ENCODE measurements at regions not wholly inside any gene's neighbourhood (a gene's known extent, or its start where the extent isn't known, plus 50 kb on each side); places are given as distances from the start of the nearest gene placed in this dataset.

DNA sequence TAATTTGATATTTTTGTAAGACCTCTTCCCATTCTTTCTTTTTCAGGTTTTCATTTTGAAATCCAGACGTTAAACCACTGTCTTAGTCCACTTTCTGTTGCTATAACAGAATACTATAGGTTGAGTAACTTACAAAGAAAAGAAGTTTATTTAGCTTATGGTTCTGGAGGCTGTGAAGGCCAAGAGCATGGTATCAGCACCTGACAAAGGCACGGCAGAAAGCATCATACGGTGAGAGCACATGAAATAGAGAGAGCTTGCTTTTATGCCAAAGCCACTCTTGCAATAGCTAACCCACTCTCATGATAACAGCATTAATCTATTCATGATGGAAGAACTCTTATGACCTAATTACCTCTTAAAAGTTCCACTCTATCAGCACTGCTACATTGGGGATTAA is 255.6 kb upstream of the PDE4D start:
- no peaks in the 10 kb centered on the region for H3K36me3 ChIP-seq (ENCODE audit: control insufficient read depth in 2 of 2, extremely low read depth in 1 of 2, insufficient read depth in 2 of 2, low read length in 2 of 2)
- H3K79me2 ChIP-seq (ENCODE audit: control insufficient read depth, insufficient read depth, low read length): no peaks in the 10 kb centered on the region
- dilution Hi-C loops (cut with MboI; ENCODE audit: extremely low pct_ligation_motif_present, low sequenced_read_pairs) (no loop called here), intact Hi-C loops (cut with micrococcal nuclease) (no loop called here)
- no peaks in the 10 kb centered on the region for H3K9me1 ChIP-seq (replicated peaks; ENCODE audit: control insufficient read depth, extremely low read depth, insufficient read depth, low read length)
- FAIRE-seq: no peak
- no peak for DNase-seq (ENCODE audit: low read depth, low spot score)
- H3K9ac ChIP-seq (replicated peaks; ENCODE audit: extremely low read depth, insufficient read depth, low read length): no peak overlapping the region
- TF ChIP-seq, protein P1, sequence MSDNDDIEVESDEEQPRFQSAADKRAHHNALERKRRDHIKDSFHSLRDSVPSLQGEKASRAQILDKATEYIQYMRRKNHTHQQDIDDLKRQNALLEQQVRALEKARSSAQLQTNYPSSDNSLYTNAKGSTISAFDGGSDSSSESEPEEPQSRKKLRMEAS (IDR thresholded peaks at IDR 0.05; ENCODE audit: insufficient read depth, insufficient read length): no peak
- H3K4me3 ChIP-seq (replicated peaks in 1 of 3; ENCODE audit: insufficient read depth in 1 of 3, low read depth in 1 of 3, low read length in 3 of 3): no peak overlapping the region
- H3K4me2 ChIP-seq (ENCODE audit: insufficient read depth, low read length): no peak overlapping the region
- no peak overlapping the region for H3K27ac ChIP-seq (ENCODE audit: insufficient read depth, low read depth, low read length)
- ChIA-PET POLR2A (interaction anchor here (0.6 kb wide), 1 partner anchor 62 kb away, joined by 3 read pairs; no protein-coding TSS in a partner anchor), CTCF (no interaction called here)
- H4K20me1 ChIP-seq (replicated peaks; ENCODE audit: control insufficient read depth, extremely low read depth, insufficient read depth, low read length): no peaks in the 10 kb centered on the region
- no TSS peak for BruUV-seq (replicated peaks)
- H3K4me1 ChIP-seq (ENCODE audit: control insufficient read depth, extremely low read depth, insufficient read depth, low read length): no peaks in the 10 kb centered on the region
- H3K9me3 ChIP-seq (replicated peaks; ENCODE audit: control insufficient read depth, insufficient read depth, low read length): no peaks in the 10 kb centered on the region
- no peak overlapping the region for H2AFZ ChIP-seq (ENCODE audit: low read depth, low read length)
- no peaks in the 10 kb centered on the region for H3K27me3 ChIP-seq (ENCODE audit: control insufficient read depth in 2 of 2, insufficient read depth in 2 of 2, low read length in 2 of 2)

DNA sequence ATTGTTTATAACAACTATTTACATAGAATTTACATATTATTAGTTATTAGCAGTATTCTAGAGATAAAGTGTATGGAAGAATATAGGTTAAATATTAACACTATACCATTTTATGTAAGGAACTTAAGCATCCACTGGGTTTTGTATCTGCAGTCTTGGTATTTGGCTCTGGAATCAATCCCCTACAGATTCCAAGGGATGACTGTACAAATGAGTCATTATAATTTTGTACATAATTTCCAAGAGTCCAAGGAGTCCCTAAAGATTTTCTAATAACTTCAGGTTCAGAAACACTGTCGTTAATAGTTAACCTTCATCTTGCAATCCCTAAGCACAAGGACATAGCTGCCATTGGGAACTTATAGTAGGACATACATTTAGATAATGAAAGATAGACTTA is 254.8 kb upstream of the PDE4D start:
- Histone ChIP-seq H3K9ac (replicated peaks; ENCODE audit: extremely low read depth, insufficient read depth, low read length) (no peak overlapping the region), H4K20me1 (replicated peaks; ENCODE audit: control insufficient read depth, extremely low read depth, insufficient read depth, low read length) (no peaks in the 10 kb centered on the region), H2AFZ (ENCODE audit: low read depth, low read length) (no peak overlapping the region), H3K27ac (ENCODE audit: insufficient read depth, low read depth, low read length) (no peak overlapping the region), H3K36me3 (ENCODE audit: control insufficient read depth in 2 of 2, extremely low read depth in 1 of 2, insufficient read depth in 2 of 2, low read length in 2 of 2) (no peaks in the 10 kb centered on the region), H3K27me3 (ENCODE audit: control insufficient read depth in 2 of 2, insufficient read depth in 2 of 2, low read length in 2 of 2) (no peaks in the 10 kb centered on the region), H3K4me2 (ENCODE audit: insufficient read depth, low read length) (no peak overlapping the region), H3K79me2 (ENCODE audit: control insufficient read depth, insufficient read depth, low read length) (no peaks in the 10 kb centered on the region), H3K4me1 (ENCODE audit: control insufficient read depth, extremely low read depth, insufficient read depth, low read length) (no peaks in the 10 kb centered on the region), H3K9me3 (replicated peaks; ENCODE audit: control insufficient read depth, insufficient read depth, low read length) (no peaks in the 10 kb centered on the region), H3K9me1 (replicated peaks; ENCODE audit: control insufficient read depth, extremely low read depth, insufficient read depth, low read length) (no peaks in the 10 kb centered on the region), H3K4me3 (replicated peaks in 1 of 3; ENCODE audit: insufficient read depth in 1 of 3, low read depth in 1 of 3, low read length in 3 of 3) (no peak overlapping the region)
- dilution Hi-C loops (cut with MboI; ENCODE audit: extremely low pct_ligation_motif_present, low sequenced_read_pairs): no loop called here
- ChIA-PET CTCF (no interaction called here), POLR2A (no interaction called here)
- no TSS peak for BruUV-seq (replicated peaks)
- TF ChIP-seq GATA2 (IDR thresholded peaks at IDR 0.05; ENCODE audit: insufficient read depth, insufficient read length, low read depth, low read length): no peak
- TF ChIP-seq FOS (IDR thresholded peaks at IDR 0.05; ENCODE audit: borderline replicate concordance, insufficient read depth, low read length): peak; percentile 21
- intact Hi-C loops (cut with micrococcal nuclease): no loop called here
- DNase-seq (ENCODE audit: low read depth, low spot score) (no peak), FAIRE-seq (no peak)

Data from endothelial cell of umbilical vein (primary cell).